ENCODE measurements at regions not wholly inside any gene's neighbourhood (a gene's known extent, or its start where the extent isn't known, plus 50 kb on each side); places are given as distances from the start of the nearest gene placed in this dataset.

- no peak for TF ChIP-seq CTCF (IDR thresholded peaks at IDR 0.05)
- TF ChIP-seq POLR2A (IDR thresholded peaks at IDR 0.05), result peak in 1 of 2 donors; percentile 16
Observed at GRCh38 chr22:46045459-46046298, 68.7 kb upstream of the WNT7B start.

Data from thyroid gland (tissue), 4 donors.